ENCODE measurements at regions not wholly inside any gene's neighbourhood (a gene's known extent, or its start where the extent isn't known, plus 50 kb on each side); places are given as distances from the start of the nearest gene placed in this dataset.

- Histone ChIP-seq H4K20me1 (ENCODE audit: low read length) (no peaks in the 10 kb centered on the region), H3K79me2 (ENCODE audit: low read length) (no peaks in the 10 kb centered on the region), H3K4me2 (ENCODE audit: low read length) (no peak overlapping the region), H3K27ac (ENCODE audit: low read length) (no peak overlapping the region), H3K4me1 (ENCODE audit: insufficient read depth, low read length) (no peaks in the 10 kb centered on the region), H3K9ac (ENCODE audit: low read length) (no peak overlapping the region), H3K36me3 (ENCODE audit: low read depth, low read length) (no peaks in the 10 kb centered on the region), H3K27me3 (ENCODE audit: low read length) (no peaks in the 10 kb centered on the region), H3K4me3 (ENCODE audit: low read length) (no peak overlapping the region), H3K9me3 (ENCODE audit: low read length) (no peaks in the 10 kb centered on the region), H3K9me2 (replicated peaks; ENCODE audit: low read length) (no peaks in the 10 kb centered on the region), H2AFZ (ENCODE audit: low read length) (no peak overlapping the region), H3F3A (ENCODE audit: low read length, unreplicated experiment) (no peaks in the 10 kb centered on the region)
- ATAC-seq (no peak), DNase-seq (no peak)
- ChIA-PET POLR2A (ENCODE audit: unreplicated experiment) (no interaction called here), CTCF (no interaction called here)
- TF ChIP-seq CTCF (conservative IDR thresholded peaks at IDR 0.05; ENCODE audit: low read depth, low read length) (no peak), EZH2 (IDR thresholded peaks at IDR 0.05; ENCODE audit: low read length, unreplicated experiment) (no peak), EZH2phosphoT487 (IDR thresholded peaks at IDR 0.05; ENCODE audit: borderline replicate concordance, low read length) (no peak)
- no TSS peak for BruUV-seq (replicated peaks)
- intact Hi-C loops (cut with micrococcal nuclease), result no loop called here
Observed at GRCh38 chr14:43956741-43957140, 550.3 kb downstream of the FSCB start.

GRCh38 chr14:43949400-43949799 is 557.7 kb downstream of the FSCB start:
- ChIA-PET CTCF (no interaction called here), POLR2A (ENCODE audit: unreplicated experiment) (no interaction called here)
- TF ChIP-seq EZH2 (IDR thresholded peaks at IDR 0.05; ENCODE audit: low read length, unreplicated experiment) (no peak), CTCF (conservative IDR thresholded peaks at IDR 0.05; ENCODE audit: low read depth, low read length) (no peak), EZH2phosphoT487 (IDR thresholded peaks at IDR 0.05; ENCODE audit: borderline replicate concordance, low read length) (no peak)
- intact Hi-C loops (cut with micrococcal nuclease), result no loop called here
- no TSS peak for BruUV-seq (replicated peaks)
- Histone ChIP-seq H3K36me3 (ENCODE audit: low read depth, low read length) (no peaks in the 10 kb centered on the region), H3F3A (ENCODE audit: low read length, unreplicated experiment) (no peaks in the 10 kb centered on the region), H3K27me3 (ENCODE audit: low read length) (no peaks in the 10 kb centered on the region), H3K27ac (ENCODE audit: low read length) (no peak overlapping the region), H3K9ac (ENCODE audit: low read length) (no peak overlapping the region), H3K4me1 (ENCODE audit: insufficient read depth, low read length) (no peaks in the 10 kb centered on the region), H3K4me3 (ENCODE audit: low read length) (no peak overlapping the region), H3K9me2 (replicated peaks; ENCODE audit: low read length) (no peaks in the 10 kb centered on the region), H3K4me2 (ENCODE audit: low read length) (no peak overlapping the region), H3K9me3 (ENCODE audit: low read length) (no peaks in the 10 kb centered on the region), H2AFZ (ENCODE audit: low read length) (no peak overlapping the region), H3K79me2 (ENCODE audit: low read length) (no peaks in the 10 kb centered on the region), H4K20me1 (ENCODE audit: low read length) (no peaks in the 10 kb centered on the region)
- no peak for ATAC-seq
- no peak for DNase-seq

DNA sequence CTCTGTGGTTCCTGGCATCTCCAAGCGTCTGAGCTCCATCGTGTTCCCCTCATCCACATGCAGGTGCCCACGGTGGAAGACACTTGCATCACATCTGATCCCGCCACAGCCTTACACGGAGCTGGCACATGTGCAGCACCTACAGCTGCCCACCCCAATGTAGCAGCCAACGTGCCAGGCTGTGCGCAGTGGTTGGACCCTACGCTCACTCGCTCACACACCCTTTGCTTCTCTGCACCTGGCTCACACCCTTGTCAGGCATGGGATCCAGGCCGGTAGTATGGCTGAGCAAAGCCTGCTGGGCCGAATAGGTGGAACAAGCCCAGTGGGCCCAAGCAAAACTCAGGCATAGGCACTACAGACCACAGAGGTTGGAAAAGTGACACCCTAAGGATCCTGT is 567.2 kb downstream of the FSCB start:
- Histone ChIP-seq H4K20me1 (ENCODE audit: low read length) (no peaks in the 10 kb centered on the region), H3F3A (ENCODE audit: low read length, unreplicated experiment) (no peaks in the 10 kb centered on the region), H3K9ac (ENCODE audit: low read length) (no peak overlapping the region), H3K36me3 (ENCODE audit: low read depth, low read length) (no peaks in the 10 kb centered on the region), H3K4me3 (ENCODE audit: low read length) (no peak overlapping the region), H3K9me3 (ENCODE audit: low read length) (no peaks in the 10 kb centered on the region), H3K27me3 (ENCODE audit: low read length) (no peaks in the 10 kb centered on the region), H2AFZ (ENCODE audit: low read length) (no peak overlapping the region), H3K27ac (ENCODE audit: low read length) (no peak overlapping the region), H3K79me2 (ENCODE audit: low read length) (no peaks in the 10 kb centered on the region), H3K9me2 (replicated peaks; ENCODE audit: low read length) (no peaks in the 10 kb centered on the region), H3K4me2 (ENCODE audit: low read length) (no peak overlapping the region), H3K4me1 (ENCODE audit: insufficient read depth, low read length) (no peaks in the 10 kb centered on the region)
- ChIA-PET POLR2A (ENCODE audit: unreplicated experiment) (no interaction called here), CTCF (interaction anchor here (0.6 kb wide), 1 partner anchor 437 kb away, joined by 3 read pairs; no protein-coding TSS in a partner anchor)
- no peak for DNase-seq
- intact Hi-C loops (cut with micrococcal nuclease), result no loop called here
- no TSS peak for BruUV-seq (replicated peaks)
- no peak for TF ChIP-seq CTCF (conservative IDR thresholded peaks at IDR 0.05; ENCODE audit: low read depth, low read length)
- no peak for TF ChIP-seq EZH2 (IDR thresholded peaks at IDR 0.05; ENCODE audit: low read length, unreplicated experiment)
- no peak for TF ChIP-seq EZH2phosphoT487 (IDR thresholded peaks at IDR 0.05; ENCODE audit: borderline replicate concordance, low read length)
- no peak for ATAC-seq

Data from PC-3 (cell line).